ENCODE measurements at regions not wholly inside any gene's neighbourhood (a gene's known extent, or its start where the extent isn't known, plus 50 kb on each side); places are given as distances from the start of the nearest gene placed in this dataset.

DNA sequence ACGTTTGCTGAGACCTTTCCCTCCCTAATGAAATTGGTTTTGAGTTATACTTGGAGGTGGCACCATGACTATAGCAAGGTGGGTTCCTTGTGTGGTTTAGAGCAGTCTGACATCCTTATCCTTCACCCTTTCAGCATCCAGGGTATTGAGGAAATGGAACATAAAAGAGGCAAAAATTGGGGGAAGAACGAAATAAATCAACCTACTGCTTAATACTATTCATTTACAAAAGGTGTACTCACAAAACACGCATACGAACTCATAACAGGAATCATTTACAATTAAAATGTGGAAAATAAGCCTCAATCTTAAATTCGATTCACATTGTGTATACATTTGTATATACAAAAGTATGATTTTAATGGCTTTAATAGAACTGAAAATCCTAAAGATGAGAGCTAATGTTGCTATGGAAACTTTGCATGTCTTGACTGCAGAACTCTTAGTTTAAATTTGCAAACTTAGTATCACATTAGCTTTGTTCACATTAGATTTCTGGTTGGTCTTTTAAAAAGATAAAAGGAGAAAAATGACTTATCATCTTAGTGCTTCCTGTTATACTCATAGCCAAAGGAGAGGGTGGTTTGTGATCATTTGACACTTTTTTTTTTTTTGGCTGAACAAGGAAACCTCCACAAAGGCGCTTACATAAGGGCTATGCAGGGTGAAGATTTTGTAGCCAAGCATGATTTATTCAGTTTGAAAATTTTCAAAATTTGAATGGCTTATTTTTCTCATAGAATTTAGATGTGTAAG lies 76.1 kb upstream of the ATXN1 start:
- TF ChIP-seq, protein P1, sequence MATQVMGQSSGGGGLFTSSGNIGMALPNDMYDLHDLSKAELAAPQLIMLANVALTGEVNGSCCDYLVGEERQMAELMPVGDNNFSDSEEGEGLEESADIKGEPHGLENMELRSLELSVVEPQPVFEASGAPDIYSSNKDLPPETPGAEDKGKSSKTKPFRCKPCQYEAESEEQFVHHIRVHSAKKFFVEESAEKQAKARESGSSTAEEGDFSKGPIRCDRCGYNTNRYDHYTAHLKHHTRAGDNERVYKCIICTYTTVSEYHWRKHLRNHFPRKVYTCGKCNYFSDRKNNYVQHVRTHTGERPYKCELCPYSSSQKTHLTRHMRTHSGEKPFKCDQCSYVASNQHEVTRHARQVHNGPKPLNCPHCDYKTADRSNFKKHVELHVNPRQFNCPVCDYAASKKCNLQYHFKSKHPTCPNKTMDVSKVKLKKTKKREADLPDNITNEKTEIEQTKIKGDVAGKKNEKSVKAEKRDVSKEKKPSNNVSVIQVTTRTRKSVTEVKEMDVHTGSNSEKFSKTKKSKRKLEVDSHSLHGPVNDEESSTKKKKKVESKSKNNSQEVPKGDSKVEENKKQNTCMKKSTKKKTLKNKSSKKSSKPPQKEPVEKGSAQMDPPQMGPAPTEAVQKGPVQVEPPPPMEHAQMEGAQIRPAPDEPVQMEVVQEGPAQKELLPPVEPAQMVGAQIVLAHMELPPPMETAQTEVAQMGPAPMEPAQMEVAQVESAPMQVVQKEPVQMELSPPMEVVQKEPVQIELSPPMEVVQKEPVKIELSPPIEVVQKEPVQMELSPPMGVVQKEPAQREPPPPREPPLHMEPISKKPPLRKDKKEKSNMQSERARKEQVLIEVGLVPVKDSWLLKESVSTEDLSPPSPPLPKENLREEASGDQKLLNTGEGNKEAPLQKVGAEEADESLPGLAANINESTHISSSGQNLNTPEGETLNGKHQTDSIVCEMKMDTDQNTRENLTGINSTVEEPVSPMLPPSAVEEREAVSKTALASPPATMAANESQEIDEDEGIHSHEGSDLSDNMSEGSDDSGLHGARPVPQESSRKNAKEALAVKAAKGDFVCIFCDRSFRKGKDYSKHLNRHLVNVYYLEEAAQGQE (IDR thresholded peaks at IDR 0.05; ENCODE audit: low read depth, low read length) = no peak
- TF ChIP-seq EZH2phosphoT487 (IDR thresholded peaks at IDR 0.05; ENCODE audit: borderline replicate concordance, low read depth) (no peak), RAD21 (IDR thresholded peaks at IDR 0.05; ENCODE audit: low read length) (no peak), POLR2AphosphoS5 (IDR thresholded peaks at IDR 0.05; ENCODE audit: low read depth, low read length) (no peak), NRF1 (IDR thresholded peaks at IDR 0.05; ENCODE audit: low read depth, low read length) (no peak), SMC3 (IDR thresholded peaks at IDR 0.05; ENCODE audit: low read depth, low read length) (no peak), GABPA (IDR thresholded peaks at IDR 0.05; ENCODE audit: low read depth) (no peak), RFX5 (IDR thresholded peaks at IDR 0.05; ENCODE audit: low read length) (no peak), EP300 (IDR thresholded peaks at IDR 0.05; ENCODE audit: borderline replicate concordance in 1 of 2, low read depth in 1 of 2, low read length in 1 of 2) (no peak)
- TF ChIP-seq, protein P2, sequence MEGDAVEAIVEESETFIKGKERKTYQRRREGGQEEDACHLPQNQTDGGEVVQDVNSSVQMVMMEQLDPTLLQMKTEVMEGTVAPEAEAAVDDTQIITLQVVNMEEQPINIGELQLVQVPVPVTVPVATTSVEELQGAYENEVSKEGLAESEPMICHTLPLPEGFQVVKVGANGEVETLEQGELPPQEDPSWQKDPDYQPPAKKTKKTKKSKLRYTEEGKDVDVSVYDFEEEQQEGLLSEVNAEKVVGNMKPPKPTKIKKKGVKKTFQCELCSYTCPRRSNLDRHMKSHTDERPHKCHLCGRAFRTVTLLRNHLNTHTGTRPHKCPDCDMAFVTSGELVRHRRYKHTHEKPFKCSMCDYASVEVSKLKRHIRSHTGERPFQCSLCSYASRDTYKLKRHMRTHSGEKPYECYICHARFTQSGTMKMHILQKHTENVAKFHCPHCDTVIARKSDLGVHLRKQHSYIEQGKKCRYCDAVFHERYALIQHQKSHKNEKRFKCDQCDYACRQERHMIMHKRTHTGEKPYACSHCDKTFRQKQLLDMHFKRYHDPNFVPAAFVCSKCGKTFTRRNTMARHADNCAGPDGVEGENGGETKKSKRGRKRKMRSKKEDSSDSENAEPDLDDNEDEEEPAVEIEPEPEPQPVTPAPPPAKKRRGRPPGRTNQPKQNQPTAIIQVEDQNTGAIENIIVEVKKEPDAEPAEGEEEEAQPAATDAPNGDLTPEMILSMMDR (IDR thresholded peaks at IDR 0.05) = no peak
